ENCODE measurements at regions not wholly inside any gene's neighbourhood (a gene's known extent, or its start where the extent isn't known, plus 50 kb on each side); places are given as distances from the start of the nearest gene placed in this dataset.

GRCh38 chr10:93149761-93150160 lies 76.1 kb downstream of the CYP26A1 start:
- Histone ChIP-seq H4K20me1 (ENCODE audit: insufficient read depth, low read length) (no peaks in the 10 kb centered on the region), H3K4me2 (ENCODE audit: low read length) (no peak overlapping the region), H3K4me1 (ENCODE audit: insufficient read depth, low read length) (peaks cover 8% of the 10 kb centered on the region), H3K36me3 (ENCODE audit: insufficient read depth, low read length) (no peaks in the 10 kb centered on the region), H3K27ac (ENCODE audit: low read depth, low read length) (no peak overlapping the region), H3K27me3 (ENCODE audit: insufficient read depth, low read length) (peaks cover 6% of the 10 kb centered on the region), H3K79me2 (ENCODE audit: insufficient read depth, low read length) (no peaks in the 10 kb centered on the region), H3K9ac (ENCODE audit: low read length) (no peak overlapping the region), H3K4me3 (ENCODE audit: insufficient read depth, low read depth, low read length) (no peak overlapping the region), H2AFZ (ENCODE audit: low read depth, low read length) (no peak overlapping the region), H3K9me3 (ENCODE audit: insufficient read depth, low read depth, low read length) (no peaks in the 10 kb centered on the region)
- Mint-ChIP-seq H3K4me3 (ENCODE audit: unreplicated experiment) (no peak overlapping the region), H3K4me1 (ENCODE audit: low read depth, unreplicated experiment) (peaks cover 7% of the 10 kb centered on the region), H3K9me3 (ENCODE audit: unreplicated experiment) (peaks cover 10% of the 10 kb centered on the region), H3K27ac (ENCODE audit: unreplicated experiment) (no peak overlapping the region), H3K36me3 (ENCODE audit: low read depth, unreplicated experiment) (no peaks in the 10 kb centered on the region), H3K27me3 (ENCODE audit: low read depth, unreplicated experiment) (peaks cover 22% of the 10 kb centered on the region)
- DNase-seq (ENCODE audit: low read depth) (peak; percentile 60), FAIRE-seq (no peak)
- TF ChIP-seq EZH2 (IDR thresholded peaks at IDR 0.05; ENCODE audit: insufficient read depth, low read length), result no peak

GRCh38 chr10:93150289-93150688 lies 76.6 kb downstream of the CYP26A1 start:
- Mint-ChIP-seq H3K4me1 (ENCODE audit: low read depth, unreplicated experiment) (peaks cover 7% of the 10 kb centered on the region), H3K4me3 (ENCODE audit: unreplicated experiment) (no peak overlapping the region), H3K9me3 (ENCODE audit: unreplicated experiment) (peaks cover 10% of the 10 kb centered on the region), H3K36me3 (ENCODE audit: low read depth, unreplicated experiment) (no peaks in the 10 kb centered on the region), H3K27ac (ENCODE audit: unreplicated experiment) (no peak overlapping the region), H3K27me3 (ENCODE audit: low read depth, unreplicated experiment) (peaks cover 22% of the 10 kb centered on the region)
- Histone ChIP-seq H4K20me1 (ENCODE audit: insufficient read depth, low read length) (no peaks in the 10 kb centered on the region), H3K36me3 (ENCODE audit: insufficient read depth, low read length) (no peaks in the 10 kb centered on the region), H3K27ac (ENCODE audit: low read depth, low read length) (no peak overlapping the region), H3K79me2 (ENCODE audit: insufficient read depth, low read length) (no peaks in the 10 kb centered on the region), H3K27me3 (ENCODE audit: insufficient read depth, low read length) (peaks cover 6% of the 10 kb centered on the region), H3K9me3 (ENCODE audit: insufficient read depth, low read depth, low read length) (no peaks in the 10 kb centered on the region), H2AFZ (ENCODE audit: low read depth, low read length) (no peak overlapping the region), H3K4me2 (ENCODE audit: low read length) (peak overlapping the region; percentile 22), H3K4me1 (ENCODE audit: insufficient read depth, low read length) (peaks cover 8% of the 10 kb centered on the region), H3K9ac (ENCODE audit: low read length) (no peak overlapping the region), H3K4me3 (ENCODE audit: insufficient read depth, low read depth, low read length) (no peak overlapping the region)
- TF ChIP-seq EZH2 (IDR thresholded peaks at IDR 0.05; ENCODE audit: insufficient read depth, low read length), result no peak
- no peak for TF ChIP-seq CTCF (IDR thresholded peaks at IDR 0.05; ENCODE audit: insufficient read depth, low read depth, low read length)
- no peak for FAIRE-seq
- DNase-seq (ENCODE audit: low read depth), result peak; percentile 67

- Histone ChIP-seq H3K36me3 (ENCODE audit: insufficient read depth, low read length) (no peaks in the 10 kb centered on the region), H2AFZ (ENCODE audit: low read depth, low read length) (no peak overlapping the region), H4K20me1 (ENCODE audit: insufficient read depth, low read length) (no peaks in the 10 kb centered on the region), H3K9me3 (ENCODE audit: insufficient read depth, low read depth, low read length) (no peaks in the 10 kb centered on the region), H3K9ac (ENCODE audit: low read length) (no peak overlapping the region), H3K4me1 (ENCODE audit: insufficient read depth, low read length) (peaks cover 8% of the 10 kb centered on the region), H3K27ac (ENCODE audit: low read depth, low read length) (no peak overlapping the region), H3K4me3 (ENCODE audit: insufficient read depth, low read depth, low read length) (no peak overlapping the region), H3K4me2 (ENCODE audit: low read length) (no peak overlapping the region), H3K79me2 (ENCODE audit: insufficient read depth, low read length) (no peaks in the 10 kb centered on the region), H3K27me3 (ENCODE audit: insufficient read depth, low read length) (peaks cover 3% of the 10 kb centered on the region)
- TF ChIP-seq EZH2 (IDR thresholded peaks at IDR 0.05; ENCODE audit: insufficient read depth, low read length), result no peak
- no peak for TF ChIP-seq CTCF (IDR thresholded peaks at IDR 0.05; ENCODE audit: insufficient read depth, low read depth, low read length)
- H3K27ac Mint-ChIP-seq (ENCODE audit: unreplicated experiment), result no peak overlapping the region
- H3K27me3 Mint-ChIP-seq (ENCODE audit: low read depth, unreplicated experiment), result peaks cover 18% of the 10 kb centered on the region
- H3K4me3 Mint-ChIP-seq (ENCODE audit: unreplicated experiment), result no peak overlapping the region
- FAIRE-seq (no peak), DNase-seq (ENCODE audit: low read depth) (no peak)
- H3K36me3 Mint-ChIP-seq (ENCODE audit: low read depth, unreplicated experiment), result no peaks in the 10 kb centered on the region
- H3K9me3 Mint-ChIP-seq (ENCODE audit: unreplicated experiment), result peaks cover 10% of the 10 kb centered on the region
- H3K4me1 Mint-ChIP-seq (ENCODE audit: low read depth, unreplicated experiment), result peaks cover 7% of the 10 kb centered on the region
These were observed 77.4 kb downstream of the CYP26A1 start for GRCh38 chr10:93150990-93151547.

Data from astrocyte (in vitro differentiated cells and primary cell).